ENCODE measurements at regions not wholly inside any gene's neighbourhood (a gene's known extent, or its start where the extent isn't known, plus 50 kb on each side); places are given as distances from the start of the nearest gene placed in this dataset.

DNA sequence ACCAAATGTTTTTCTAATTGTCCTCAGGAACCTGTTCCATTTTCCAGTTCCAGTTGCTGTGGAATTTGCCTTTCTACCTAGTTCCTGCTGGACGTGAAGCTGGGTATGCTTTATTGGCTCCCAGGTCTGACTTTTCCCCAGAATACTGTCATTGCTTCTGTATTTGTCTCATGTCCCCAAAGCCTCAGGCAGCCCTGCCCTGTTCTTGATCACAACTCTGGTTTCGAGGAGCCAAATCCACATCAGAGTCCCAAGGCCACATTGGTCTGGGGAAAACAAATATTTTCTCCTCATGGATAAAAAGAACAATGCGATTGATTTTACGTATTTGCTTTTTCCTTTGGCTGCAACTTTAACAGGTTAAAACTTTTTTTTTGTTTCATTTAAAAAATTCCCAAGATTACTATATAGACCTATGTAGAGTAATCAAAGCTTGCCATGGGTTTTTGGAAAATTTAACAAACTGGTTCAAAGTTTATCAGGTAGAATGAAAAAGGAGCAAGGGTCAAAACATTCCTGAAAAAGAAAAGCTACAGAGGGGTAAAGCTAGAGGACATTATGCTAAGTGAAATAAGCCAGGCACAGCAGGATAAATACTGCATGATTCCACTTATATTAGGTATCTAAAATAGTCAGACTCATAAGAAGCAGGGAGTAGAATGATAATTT, 85.2 kb downstream of the MDH1 start:
- TF ChIP-seq, protein P1, sequence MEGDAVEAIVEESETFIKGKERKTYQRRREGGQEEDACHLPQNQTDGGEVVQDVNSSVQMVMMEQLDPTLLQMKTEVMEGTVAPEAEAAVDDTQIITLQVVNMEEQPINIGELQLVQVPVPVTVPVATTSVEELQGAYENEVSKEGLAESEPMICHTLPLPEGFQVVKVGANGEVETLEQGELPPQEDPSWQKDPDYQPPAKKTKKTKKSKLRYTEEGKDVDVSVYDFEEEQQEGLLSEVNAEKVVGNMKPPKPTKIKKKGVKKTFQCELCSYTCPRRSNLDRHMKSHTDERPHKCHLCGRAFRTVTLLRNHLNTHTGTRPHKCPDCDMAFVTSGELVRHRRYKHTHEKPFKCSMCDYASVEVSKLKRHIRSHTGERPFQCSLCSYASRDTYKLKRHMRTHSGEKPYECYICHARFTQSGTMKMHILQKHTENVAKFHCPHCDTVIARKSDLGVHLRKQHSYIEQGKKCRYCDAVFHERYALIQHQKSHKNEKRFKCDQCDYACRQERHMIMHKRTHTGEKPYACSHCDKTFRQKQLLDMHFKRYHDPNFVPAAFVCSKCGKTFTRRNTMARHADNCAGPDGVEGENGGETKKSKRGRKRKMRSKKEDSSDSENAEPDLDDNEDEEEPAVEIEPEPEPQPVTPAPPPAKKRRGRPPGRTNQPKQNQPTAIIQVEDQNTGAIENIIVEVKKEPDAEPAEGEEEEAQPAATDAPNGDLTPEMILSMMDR (IDR thresholded peaks at IDR 0.05; ENCODE audit: low read length), result no peak
- TF ChIP-seq EZH2phosphoT487 (IDR thresholded peaks at IDR 0.05; ENCODE audit: low read length), result no peak
